ENCODE measurements at regions not wholly inside any gene's neighbourhood (a gene's known extent, or its start where the extent isn't known, plus 50 kb on each side); places are given as distances from the start of the nearest gene placed in this dataset.

DNA sequence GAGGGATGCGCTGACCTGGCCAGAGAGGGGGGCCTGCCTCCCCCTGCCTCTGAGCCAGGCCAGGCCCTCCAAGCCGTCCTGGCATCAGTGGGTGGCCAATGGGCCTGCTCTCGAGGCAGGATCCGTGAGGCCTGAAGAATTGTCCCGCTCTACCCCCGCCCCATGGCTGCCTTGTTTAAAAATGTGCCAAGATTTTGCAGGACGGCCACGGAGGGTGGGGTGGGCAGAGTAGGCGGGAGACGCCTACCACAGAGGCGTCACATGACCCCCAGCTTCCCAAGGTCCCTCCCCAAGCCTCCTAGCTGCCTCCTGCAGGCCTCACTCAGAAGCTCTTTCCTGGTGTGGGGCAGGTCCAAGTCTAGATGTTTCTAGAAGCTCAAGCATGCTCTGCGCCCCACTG is 69.5 kb downstream of the ENGASE start:
- DNase-seq (ENCODE audit: low read depth in 6 of 9, low spot score in 9 of 9), result no peak
- Histone ChIP-seq H3K9me3 (ENCODE audit: control insufficient read depth in 2 of 2, insufficient read depth in 1 of 2, low read length in 1 of 2) (no peaks in the 10 kb centered on the region), H3K4me1 (ENCODE audit: control insufficient read depth in 2 of 2, insufficient read depth in 2 of 2, low read length in 2 of 2) (no peaks in the 10 kb centered on the region), H3K27ac (ENCODE audit: low read depth in 1 of 2, low read length in 1 of 2) (no peak overlapping the region), H3K36me3 (ENCODE audit: control insufficient read depth in 2 of 2, insufficient read depth in 2 of 2, low read length in 1 of 2) (no peaks in the 10 kb centered on the region), H3K4me3 (ENCODE audit: low read length in 2 of 2) (no peak overlapping the region), H3K27me3 (ENCODE audit: control insufficient read depth in 2 of 2, insufficient read depth in 1 of 2, low read length in 1 of 2) (peaks cover 2 to 10% of the 10 kb centered on the region in 2 donors)
- 79% methylated on average over 12 of the region's 12 CpGs for WGBS

DNA sequence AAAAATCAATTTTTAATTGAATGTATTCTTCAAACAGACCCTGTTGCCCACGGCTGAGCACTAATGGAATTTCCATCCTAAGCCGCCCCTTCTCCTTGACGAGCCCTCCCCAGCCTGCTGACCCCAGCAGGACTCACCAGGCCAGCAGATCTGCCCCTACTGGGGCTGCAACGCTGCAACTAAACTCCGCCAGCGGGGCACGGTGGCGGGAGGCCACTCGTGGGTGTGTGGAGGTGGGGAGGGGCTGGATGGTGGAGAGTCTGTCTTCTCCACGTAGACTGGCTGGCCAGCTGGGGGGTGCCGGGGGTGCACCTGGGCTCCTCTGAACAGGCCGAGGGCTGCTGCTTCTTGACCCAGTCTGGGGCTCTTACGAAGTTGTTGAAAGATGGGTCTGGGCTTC is 67.8 kb downstream of the ENGASE start:
- no peak overlapping the region for H3K27ac ChIP-seq (ENCODE audit: low read depth in 1 of 2, low read length in 1 of 2)
- no peaks in the 10 kb centered on the region for H3K36me3 ChIP-seq (ENCODE audit: control insufficient read depth in 2 of 2, insufficient read depth in 2 of 2, low read length in 1 of 2)
- H3K4me3 ChIP-seq (ENCODE audit: low read length in 2 of 2), result no peak overlapping the region
- WGBS, result 76% methylated on average over 13 of the region's 13 CpGs
- no peaks in the 10 kb centered on the region for H3K4me1 ChIP-seq (ENCODE audit: control insufficient read depth in 2 of 2, insufficient read depth in 2 of 2, low read length in 2 of 2)
- H3K9me3 ChIP-seq (ENCODE audit: control insufficient read depth in 2 of 2, insufficient read depth in 1 of 2, low read length in 1 of 2), result peaks cover 0 to 9% of the 10 kb centered on the region in 2 donors
- DNase-seq (ENCODE audit: low read depth in 6 of 9, low spot score in 9 of 9), result no peak
- H3K27me3 ChIP-seq (ENCODE audit: control insufficient read depth in 2 of 2, insufficient read depth in 1 of 2, low read length in 1 of 2), result peaks cover 2 to 10% of the 10 kb centered on the region in 2 donors

DNA sequence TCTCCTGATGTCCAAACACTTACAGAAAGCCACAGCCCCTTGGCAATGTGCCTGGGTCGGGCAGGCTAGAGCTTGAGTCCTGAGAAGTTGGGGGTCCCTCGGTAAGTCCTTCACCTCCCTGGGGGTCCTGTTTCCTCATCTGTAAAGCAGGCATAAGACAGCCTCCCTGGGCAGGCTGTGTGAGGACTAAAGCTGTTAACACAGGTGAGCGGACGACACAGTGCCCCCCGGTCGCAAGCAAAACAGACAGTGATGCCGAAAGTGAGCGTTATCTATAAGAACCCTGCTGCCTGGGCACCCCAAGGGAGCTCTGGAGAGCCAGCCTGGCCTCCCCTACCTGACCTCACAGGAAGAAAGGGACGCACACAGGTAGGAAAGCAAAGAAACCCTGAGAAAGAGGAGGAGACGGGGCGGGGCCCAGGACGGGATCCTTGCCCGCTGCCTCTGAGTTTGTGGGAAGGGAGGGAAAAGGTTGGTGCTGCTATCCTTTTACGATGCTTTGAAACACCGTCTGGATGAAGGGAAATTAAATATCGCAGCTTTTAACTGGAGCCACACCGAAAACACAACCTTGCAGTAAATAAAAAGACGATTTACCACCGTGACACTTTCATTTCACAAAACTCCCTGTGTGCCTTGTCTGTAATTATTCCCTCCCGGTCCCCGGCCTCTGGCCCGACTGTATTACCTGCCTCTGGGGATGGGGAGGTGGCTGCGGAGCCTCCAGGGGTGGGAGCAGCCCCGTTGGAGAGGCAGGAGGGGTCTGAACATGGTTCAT is 67.1 kb downstream of the ENGASE start:
- peaks cover 2 to 10% of the 10 kb centered on the region in 2 donors for H3K27me3 ChIP-seq (ENCODE audit: control insufficient read depth in 2 of 2, insufficient read depth in 1 of 2, low read length in 1 of 2)
- 63% methylated on average over 24 of the region's 24 CpGs for WGBS

GRCh38 chr17:79138826-79139225 is 64.2 kb downstream of the ENGASE start:
- Histone ChIP-seq H3K9me3 (ENCODE audit: control insufficient read depth in 2 of 2, insufficient read depth in 1 of 2, low read length in 1 of 2) (peaks cover 0 to 9% of the 10 kb centered on the region in 2 donors), H3K36me3 (ENCODE audit: control insufficient read depth in 2 of 2, insufficient read depth in 2 of 2, low read length in 1 of 2) (no peaks in the 10 kb centered on the region), H3K27me3 (ENCODE audit: control insufficient read depth in 2 of 2, insufficient read depth in 1 of 2, low read length in 1 of 2) (peaks cover 2 to 10% of the 10 kb centered on the region in 2 donors), H3K4me1 (ENCODE audit: control insufficient read depth in 2 of 2, insufficient read depth in 2 of 2, low read length in 2 of 2) (no peaks in the 10 kb centered on the region), H3K4me3 (ENCODE audit: low read length in 2 of 2) (no peak overlapping the region), H3K27ac (ENCODE audit: low read depth in 1 of 2, low read length in 1 of 2) (no peak overlapping the region)
- WGBS, result 97% methylated on average over 12 of the region's 12 CpGs
- no peak for DNase-seq (ENCODE audit: low read depth in 6 of 9, low spot score in 9 of 9)

More for the DNA sequence above, 67.1 kb downstream of the ENGASE start:
- Histone ChIP-seq H3K4me3 (ENCODE audit: low read length in 2 of 2) (no peak overlapping the region), H3K27ac (ENCODE audit: low read depth in 1 of 2, low read length in 1 of 2) (no peak overlapping the region), H3K9me3 (ENCODE audit: control insufficient read depth in 2 of 2, insufficient read depth in 1 of 2, low read length in 1 of 2) (peaks cover 0 to 9% of the 10 kb centered on the region in 2 donors), H3K36me3 (ENCODE audit: control insufficient read depth in 2 of 2, insufficient read depth in 2 of 2, low read length in 1 of 2) (no peaks in the 10 kb centered on the region), H3K4me1 (ENCODE audit: control insufficient read depth in 2 of 2, insufficient read depth in 2 of 2, low read length in 2 of 2) (no peaks in the 10 kb centered on the region)
- no peak for DNase-seq (ENCODE audit: low read depth in 6 of 9, low spot score in 9 of 9)

DNA sequence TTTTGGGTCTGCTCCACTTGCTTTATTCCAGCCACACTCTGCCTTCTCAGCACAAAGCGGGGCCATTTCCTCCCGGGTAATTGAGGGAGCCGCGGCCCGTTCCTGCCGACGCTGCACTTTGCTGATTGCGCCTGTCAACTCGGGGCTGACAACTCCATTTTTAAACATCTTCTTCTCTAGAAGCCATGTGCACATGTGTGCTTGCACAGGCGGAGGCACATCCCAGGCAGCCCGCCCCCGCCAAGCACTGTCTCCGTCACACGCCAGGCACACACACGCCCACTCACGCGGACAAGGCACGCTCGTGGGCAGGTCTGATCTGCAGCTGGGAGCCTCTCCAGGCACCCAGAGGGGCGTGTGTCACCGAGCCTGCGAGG is 63.2 kb downstream of the ENGASE start:
- Histone ChIP-seq H3K4me3 (ENCODE audit: low read length in 2 of 2) (no peak overlapping the region), H3K4me1 (ENCODE audit: control insufficient read depth in 2 of 2, insufficient read depth in 2 of 2, low read length in 2 of 2) (no peaks in the 10 kb centered on the region), H3K27me3 (ENCODE audit: control insufficient read depth in 2 of 2, insufficient read depth in 1 of 2, low read length in 1 of 2) (peaks cover 2 to 10% of the 10 kb centered on the region in 2 donors), H3K36me3 (ENCODE audit: control insufficient read depth in 2 of 2, insufficient read depth in 2 of 2, low read length in 1 of 2) (no peaks in the 10 kb centered on the region), H3K27ac (ENCODE audit: low read depth in 1 of 2, low read length in 1 of 2) (no peak overlapping the region), H3K9me3 (ENCODE audit: control insufficient read depth in 2 of 2, insufficient read depth in 1 of 2, low read length in 1 of 2) (peaks cover 0 to 9% of the 10 kb centered on the region in 2 donors)
- WGBS, result 68% methylated on average over 22 of the region's 22 CpGs
- DNase-seq (ENCODE audit: low read depth in 6 of 9, low spot score in 9 of 9), result no peak

DNA sequence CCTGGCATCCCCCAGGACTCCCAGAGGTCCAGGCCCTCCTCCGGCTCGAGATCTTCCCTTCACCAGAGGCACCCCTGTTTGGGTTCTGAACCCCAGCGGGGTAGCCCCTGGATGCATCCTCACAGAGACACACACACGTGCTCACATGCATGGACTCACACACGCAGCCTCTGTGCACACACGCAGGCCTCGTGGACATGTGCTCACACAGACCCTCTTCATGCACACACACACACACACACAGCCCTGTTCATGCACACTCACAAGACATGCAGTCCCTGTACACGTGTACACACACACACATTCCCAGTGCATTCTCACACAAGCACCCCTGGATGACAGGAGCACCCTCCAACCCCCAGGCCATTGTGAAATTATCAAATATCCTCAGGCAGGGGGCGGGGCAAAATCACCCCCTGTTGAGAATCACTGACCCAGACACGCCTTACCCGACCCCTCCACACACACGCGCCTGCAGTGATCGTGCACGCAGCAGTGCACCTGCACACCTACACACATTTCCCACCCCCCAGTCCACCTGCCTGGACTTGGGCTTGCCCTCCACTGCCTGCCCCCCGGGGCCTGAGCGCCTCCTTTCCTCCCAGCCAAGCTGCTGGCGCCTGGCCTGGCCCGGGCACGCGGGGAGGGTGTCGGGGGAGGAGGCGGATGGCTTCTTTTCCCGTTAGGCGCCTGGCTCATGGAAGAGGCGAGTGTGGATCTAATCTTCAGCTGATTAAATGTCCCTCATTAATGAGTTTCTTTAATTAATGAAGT is 62.6 kb downstream of the ENGASE start:
- peaks cover 2 to 5% of the 10 kb centered on the region in 2 donors for H3K27me3 ChIP-seq (ENCODE audit: control insufficient read depth in 2 of 2, insufficient read depth in 1 of 2, low read length in 1 of 2)

GRCh38 chr17:79136596-79136995 is 62.0 kb downstream of the ENGASE start:
- peaks cover 0 to 9% of the 10 kb centered on the region in 2 donors for H3K9me3 ChIP-seq (ENCODE audit: control insufficient read depth in 2 of 2, insufficient read depth in 1 of 2, low read length in 1 of 2)
- no peak for DNase-seq (ENCODE audit: low read depth in 6 of 9, low spot score in 9 of 9)
- H3K27me3 ChIP-seq (ENCODE audit: control insufficient read depth in 2 of 2, insufficient read depth in 1 of 2, low read length in 1 of 2), result peaks cover 0 to under 1% of the 10 kb centered on the region in 2 donors
- H3K4me3 ChIP-seq (ENCODE audit: low read length in 2 of 2), result no peak overlapping the region
- no peaks in the 10 kb centered on the region for H3K36me3 ChIP-seq (ENCODE audit: control insufficient read depth in 2 of 2, insufficient read depth in 2 of 2, low read length in 1 of 2)
- 89% methylated on average over 10 of the region's 10 CpGs for WGBS
- H3K27ac ChIP-seq (ENCODE audit: low read depth in 1 of 2, low read length in 1 of 2), result no peak overlapping the region
- no peaks in the 10 kb centered on the region for H3K4me1 ChIP-seq (ENCODE audit: control insufficient read depth in 2 of 2, insufficient read depth in 2 of 2, low read length in 2 of 2)

More for the DNA sequence above, 62.6 kb downstream of the ENGASE start:
- no peak overlapping the region for H3K27ac ChIP-seq (ENCODE audit: low read depth in 1 of 2, low read length in 1 of 2)
- no peaks in the 10 kb centered on the region for H3K36me3 ChIP-seq (ENCODE audit: control insufficient read depth in 2 of 2, insufficient read depth in 2 of 2, low read length in 1 of 2)
- 77% methylated on average over 26 of the region's 26 CpGs for WGBS
- DNase-seq (ENCODE audit: low read depth in 6 of 9, low spot score in 9 of 9), result no peak
- H3K4me3 ChIP-seq (ENCODE audit: low read length in 2 of 2), result no peak overlapping the region
- no peaks in the 10 kb centered on the region for H3K4me1 ChIP-seq (ENCODE audit: control insufficient read depth in 2 of 2, insufficient read depth in 2 of 2, low read length in 2 of 2)
- peaks cover 0 to 9% of the 10 kb centered on the region in 2 donors for H3K9me3 ChIP-seq (ENCODE audit: control insufficient read depth in 2 of 2, insufficient read depth in 1 of 2, low read length in 1 of 2)

Measured in thymus (tissue), 11 donors.